CD4-positive, alpha-beta T cell treated with Interleukin-6 at 100 ng/mL for 8 hours (primary cell): ENCODE measurements at regions not wholly inside any gene's neighbourhood (a gene's known extent, or its start where the extent isn't known, plus 50 kb on each side); places are given as distances from the start of the nearest gene placed in this dataset.

Experiments used
- DNase-seq: peaks from one replicate; pipeline ENCODE4 v3.0.0-alpha.2; 2020; ENCODE audit warnings: mixed read lengths, low spot score

GRCh38 chr2:58954880-58955385, 713.8 kb upstream of the FANCL start:
- no peak for DNase-seq

GRCh38 chr2:58951722-58952121, 710.6 kb upstream of the FANCL start:
- no peak for DNase-seq

DNA sequence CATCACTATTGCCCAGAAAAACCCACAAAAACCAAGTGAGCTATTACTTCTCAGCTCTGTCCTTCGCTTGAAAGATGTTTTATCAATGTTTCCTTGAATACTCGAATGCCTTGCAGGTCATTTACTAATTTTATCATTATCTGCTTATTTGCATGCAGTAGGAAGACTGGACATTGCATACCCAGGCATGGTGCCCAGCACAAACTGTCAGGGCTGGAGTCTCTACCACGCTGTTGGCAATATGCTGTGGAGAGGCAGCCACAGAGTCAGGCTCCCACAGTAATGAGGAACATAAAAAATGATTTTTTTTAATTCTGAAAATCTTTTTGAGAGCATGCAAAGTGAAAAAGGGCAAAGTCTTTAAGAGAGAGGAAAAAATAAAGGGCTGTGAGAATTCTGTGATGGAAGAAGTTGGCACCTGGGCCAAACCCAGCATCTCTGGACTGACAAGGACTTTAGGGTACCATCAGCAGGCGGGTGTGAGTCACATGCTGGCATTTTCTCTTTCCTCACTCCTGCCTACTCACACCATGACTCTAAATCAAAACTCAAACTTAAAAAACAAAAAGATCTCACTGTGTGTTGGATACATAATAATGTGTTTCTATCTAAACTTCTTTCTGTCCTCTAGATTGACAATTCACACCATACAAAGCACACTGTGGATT, 709.8 kb upstream of the FANCL start:
- DNase-seq = no peak

GRCh38 chr2:58939388-58939787, 698.3 kb upstream of the FANCL start:
- no peak for DNase-seq

GRCh38 chr2:58938988-58939387, 697.9 kb upstream of the FANCL start:
- no peak for DNase-seq

DNA sequence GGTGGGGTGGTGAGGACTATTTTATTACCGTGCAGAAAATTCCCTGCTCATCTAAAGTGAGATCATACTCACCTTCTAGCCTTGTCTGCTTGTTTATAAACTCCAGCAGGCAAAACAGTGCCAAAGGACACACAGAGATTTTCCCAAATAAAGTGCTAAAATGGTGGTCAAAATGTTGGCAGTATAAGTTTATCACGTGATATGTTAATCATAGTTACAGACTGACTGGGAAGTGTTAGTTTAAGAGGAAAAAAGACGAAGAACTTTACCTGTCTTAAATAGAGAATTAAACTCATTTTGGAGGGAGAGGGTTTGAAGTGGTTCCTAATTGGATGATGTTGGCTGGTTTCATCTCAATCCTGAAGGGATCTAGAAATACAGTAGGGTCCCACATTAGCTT, 691.7 kb upstream of the FANCL start:
- no peak for DNase-seq

DNA sequence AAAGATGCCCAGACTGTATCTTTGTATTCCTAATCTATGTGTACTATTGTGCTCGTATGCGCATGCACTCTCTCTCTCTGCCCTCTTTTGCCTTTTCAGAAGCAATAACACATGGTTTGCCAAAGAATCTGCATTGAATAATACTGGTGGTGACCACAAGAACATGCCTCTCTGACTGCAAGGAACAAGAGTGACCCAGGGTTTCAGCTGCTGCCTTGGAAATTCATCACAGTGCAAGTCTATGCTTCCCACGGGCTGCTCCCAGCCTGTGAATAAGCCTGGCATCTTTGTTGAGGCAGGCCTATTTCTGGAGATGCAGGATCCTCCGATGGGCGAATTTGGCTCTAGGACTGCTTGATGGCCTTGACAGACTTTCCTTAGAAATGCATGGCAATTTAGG, 689.4 kb upstream of the FANCL start:
- DNase-seq = no peak

DNA sequence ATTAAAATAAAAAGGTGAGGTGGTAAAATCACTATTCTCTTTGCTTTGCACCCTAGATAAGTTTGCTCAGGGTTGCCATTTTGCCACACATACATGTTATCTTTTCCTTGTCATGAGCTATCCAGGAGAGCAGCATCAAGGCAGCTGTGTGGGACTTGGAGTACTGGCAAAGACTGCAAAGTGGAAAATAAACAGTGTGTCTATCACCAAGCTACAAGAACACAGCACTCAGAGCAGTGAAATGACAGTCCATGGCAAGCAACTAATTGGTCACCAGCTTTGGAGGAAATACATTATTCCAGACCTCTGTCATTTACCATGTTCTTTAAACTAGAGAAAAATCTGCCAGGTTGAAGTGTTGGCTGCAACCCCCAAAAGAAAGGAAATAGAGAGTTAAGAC, 687.8 kb upstream of the FANCL start:
- DNase-seq = no peak

- no peak for DNase-seq
These were observed 687.3 kb upstream of the FANCL start for GRCh38 chr2:58928391-58928790.

GRCh38 chr2:58926112-58926511, 685.0 kb upstream of the FANCL start:
- DNase-seq = no peak

DNA sequence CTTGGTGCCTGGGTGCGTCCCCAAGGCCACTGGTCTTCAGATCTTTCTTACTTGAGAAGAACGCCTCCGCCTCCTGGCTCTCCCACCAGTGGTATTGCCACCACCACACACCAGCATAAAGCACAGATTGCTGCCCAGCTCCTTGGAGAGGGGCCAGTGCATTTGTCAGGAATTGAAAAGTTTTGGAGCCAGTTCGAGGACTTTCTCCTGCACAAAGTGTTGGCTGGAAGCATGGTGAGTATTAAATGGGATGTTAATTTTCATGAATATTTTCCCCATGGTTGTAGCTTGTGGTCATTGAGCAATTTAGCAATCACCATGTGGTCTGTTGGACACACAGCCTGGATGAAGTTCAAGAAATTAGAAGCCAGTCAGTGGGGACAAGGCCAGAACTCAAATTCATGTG, 684.6 kb upstream of the FANCL start:
- no peak for DNase-seq

GRCh38 chr2:58923869-58924268, 682.7 kb upstream of the FANCL start:
- no peak for DNase-seq

DNA sequence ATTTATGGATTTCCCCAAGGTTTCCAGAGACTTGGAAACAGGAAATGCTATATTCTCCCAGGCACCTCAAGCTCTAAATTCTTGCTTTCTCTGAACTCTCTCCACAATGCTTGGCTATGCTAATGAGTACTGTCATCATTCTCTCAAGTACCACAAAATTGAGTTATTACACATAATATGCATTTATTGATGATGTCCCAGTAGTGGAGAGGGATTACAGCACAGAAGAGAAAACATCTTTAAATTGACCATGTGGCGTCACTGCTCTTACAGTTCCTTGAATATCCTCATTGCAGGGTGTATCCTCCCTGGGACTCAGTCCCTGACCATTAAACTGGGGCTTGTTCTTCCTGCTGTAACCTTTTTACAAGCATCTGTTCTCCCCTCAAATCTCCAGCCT, 681.1 kb upstream of the FANCL start:
- no peak for DNase-seq

DNA sequence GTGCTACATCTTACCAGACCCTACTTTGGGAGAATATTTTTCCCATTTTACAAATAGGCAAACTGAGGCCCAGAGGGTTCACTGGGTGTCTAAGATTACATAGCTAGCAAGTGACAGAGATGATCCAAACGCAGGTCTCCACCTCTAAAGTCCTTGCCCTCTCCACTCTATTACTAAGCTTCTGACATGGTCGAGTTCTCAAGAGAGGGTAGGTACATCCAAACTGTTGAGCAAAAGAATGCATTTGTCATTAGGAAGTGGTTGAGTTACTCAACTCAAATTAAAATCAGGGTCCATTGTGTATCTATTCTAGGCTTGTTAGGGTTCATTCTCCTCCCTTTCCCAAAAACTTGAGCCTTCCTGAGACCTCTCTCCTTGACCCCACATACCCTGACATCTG, 680.6 kb upstream of the FANCL start:
- no peak for DNase-seq

DNA sequence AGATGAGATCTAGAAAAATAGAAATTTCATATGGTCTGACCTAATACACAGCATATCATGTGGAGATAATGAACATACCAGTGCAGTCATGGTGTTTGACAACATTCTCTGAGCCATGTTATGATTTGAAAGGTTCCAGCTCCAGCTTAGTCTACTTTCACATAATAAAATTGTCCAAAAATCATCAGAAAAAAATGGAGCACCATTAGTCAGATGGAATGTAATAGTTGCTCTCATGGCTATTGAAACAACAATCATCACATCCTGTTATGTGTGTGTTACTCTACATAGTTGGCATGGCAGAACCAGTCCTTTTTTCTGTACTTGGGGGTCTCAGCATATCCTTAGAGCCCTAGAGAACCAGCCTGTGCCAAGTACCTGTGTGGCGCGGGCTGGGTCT, 678.9 kb upstream of the FANCL start:
- DNase-seq = no peak

DNA sequence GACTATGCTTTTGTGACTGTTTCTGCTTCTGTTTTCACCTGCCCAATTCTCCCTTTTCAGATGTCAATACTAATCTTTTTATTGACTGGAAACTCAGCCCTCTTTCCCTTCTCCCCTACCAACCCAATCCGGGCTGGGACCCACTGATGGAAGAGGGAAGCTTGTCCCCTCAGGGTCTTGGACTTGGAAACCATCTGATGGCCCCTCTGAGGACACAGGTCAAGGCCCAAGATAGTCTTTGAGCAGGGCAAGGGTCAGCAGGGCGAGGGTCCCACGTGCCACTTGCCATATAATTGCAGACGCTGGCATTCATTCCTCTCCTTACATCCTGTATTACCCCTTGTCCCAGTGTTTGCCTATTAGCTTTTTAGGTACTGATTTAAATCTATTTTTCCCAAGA, 678.2 kb upstream of the FANCL start:
- DNase-seq = no peak

DNA sequence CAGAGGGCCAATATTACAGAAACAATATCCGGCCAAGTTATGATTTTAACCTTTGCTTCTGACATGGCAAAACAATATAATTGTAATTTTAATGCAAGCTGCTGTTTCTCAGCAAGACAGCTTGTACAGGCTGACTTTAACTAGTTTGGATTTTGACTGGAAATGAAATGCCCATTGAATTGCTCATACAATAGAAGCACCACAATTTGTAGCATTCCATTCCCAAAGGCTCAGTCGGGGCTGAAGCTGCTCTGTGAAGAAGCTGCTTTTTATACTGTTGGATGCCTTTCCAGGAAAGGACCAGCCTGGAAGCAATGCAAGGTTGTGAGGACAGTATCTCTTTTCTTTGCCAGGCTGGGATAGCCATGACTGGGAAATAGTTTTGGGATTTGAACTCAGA, 677.0 kb upstream of the FANCL start:
- DNase-seq = no peak

DNA sequence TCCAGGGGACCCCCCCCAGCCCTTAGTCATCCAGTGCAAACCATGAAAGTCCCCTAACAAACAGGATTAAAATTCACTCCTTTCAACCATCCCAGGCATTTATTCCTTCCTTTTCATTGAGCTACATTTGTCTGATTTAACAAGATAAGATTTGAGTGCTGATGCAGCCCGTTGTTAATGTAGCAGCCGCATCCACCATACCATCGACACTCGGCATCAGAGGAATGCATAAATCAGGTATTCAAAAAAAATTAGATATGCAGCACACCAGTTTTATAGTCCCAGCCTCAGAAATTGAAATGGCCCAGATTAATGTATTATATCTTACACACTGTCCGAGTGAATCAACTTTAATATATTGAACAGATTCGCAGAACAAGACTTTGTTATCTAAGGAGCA, 676.5 kb upstream of the FANCL start:
- no peak for DNase-seq

DNA sequence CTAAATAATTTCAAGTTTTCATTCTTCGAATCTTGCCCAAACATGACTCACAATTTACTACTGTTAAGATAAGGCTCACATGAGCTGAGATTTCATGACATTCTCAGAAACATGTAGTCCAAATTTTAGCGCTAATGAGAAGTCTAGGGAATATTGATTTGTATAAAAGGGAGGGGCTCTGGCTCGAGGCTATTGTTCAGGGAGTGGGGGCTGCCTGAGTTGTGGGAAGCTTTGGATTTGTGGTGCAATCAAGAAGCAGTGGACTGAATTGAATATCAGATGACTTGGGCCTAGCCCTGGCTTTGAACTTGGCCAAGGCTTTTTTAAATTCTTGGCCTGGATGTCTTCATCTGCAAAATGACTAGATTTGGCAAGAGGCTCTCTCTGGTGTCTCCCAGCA, 674.9 kb upstream of the FANCL start:
- DNase-seq = no peak

- no peak for DNase-seq
These were observed 673.8 kb upstream of the FANCL start for GRCh38 chr2:58914733-58915505.

GRCh38 chr2:58913082-58913726, 672.1 kb upstream of the FANCL start:
- DNase-seq = no peak

DNA sequence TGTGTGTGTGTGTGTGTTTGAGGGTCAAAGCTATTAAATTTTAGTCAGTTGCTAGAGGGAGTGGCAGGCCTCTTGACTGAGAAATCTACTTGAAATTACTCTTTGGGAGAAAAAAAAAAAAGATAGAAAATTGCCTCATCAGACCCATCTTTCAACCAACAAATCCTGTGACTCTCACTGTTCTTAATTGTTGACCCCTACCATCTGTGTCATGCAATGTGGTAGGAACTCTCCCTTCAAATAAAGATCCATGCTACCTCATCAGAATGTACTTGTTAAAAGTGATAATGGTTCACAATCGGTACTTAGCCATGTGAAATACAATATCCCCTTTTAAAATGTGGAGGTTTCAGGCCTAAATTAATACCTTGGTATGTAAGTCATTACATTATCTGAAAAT, 670.8 kb upstream of the FANCL start:
- no peak for DNase-seq

GRCh38 chr2:58908501-58909154, 667.5 kb upstream of the FANCL start:
- no peak for DNase-seq
